ENCODE measurements at regions not wholly inside any gene's neighbourhood (a gene's known extent, or its start where the extent isn't known, plus 50 kb on each side); places are given as distances from the start of the nearest gene placed in this dataset.

GRCh38 chr18:73613706-73614340, 533.8 kb downstream of the FBXO15 start:
- Mint-ChIP-seq H3K4me3 (ENCODE audit: low read depth) (no peak overlapping the region), H3K4me1 (ENCODE audit: low read depth) (no peaks in the 10 kb centered on the region), H3K9me3 (ENCODE audit: low read depth) (no peaks in the 10 kb centered on the region), H3K27ac (no peak overlapping the region), H3K36me3 (ENCODE audit: insufficient read depth) (no peaks in the 10 kb centered on the region), H3K27me3 (peaks cover 4% of the 10 kb centered on the region)
- no peak for DNase-seq (ENCODE audit: low spot score, unreplicated experiment)
- TF ChIP-seq, protein P1, sequence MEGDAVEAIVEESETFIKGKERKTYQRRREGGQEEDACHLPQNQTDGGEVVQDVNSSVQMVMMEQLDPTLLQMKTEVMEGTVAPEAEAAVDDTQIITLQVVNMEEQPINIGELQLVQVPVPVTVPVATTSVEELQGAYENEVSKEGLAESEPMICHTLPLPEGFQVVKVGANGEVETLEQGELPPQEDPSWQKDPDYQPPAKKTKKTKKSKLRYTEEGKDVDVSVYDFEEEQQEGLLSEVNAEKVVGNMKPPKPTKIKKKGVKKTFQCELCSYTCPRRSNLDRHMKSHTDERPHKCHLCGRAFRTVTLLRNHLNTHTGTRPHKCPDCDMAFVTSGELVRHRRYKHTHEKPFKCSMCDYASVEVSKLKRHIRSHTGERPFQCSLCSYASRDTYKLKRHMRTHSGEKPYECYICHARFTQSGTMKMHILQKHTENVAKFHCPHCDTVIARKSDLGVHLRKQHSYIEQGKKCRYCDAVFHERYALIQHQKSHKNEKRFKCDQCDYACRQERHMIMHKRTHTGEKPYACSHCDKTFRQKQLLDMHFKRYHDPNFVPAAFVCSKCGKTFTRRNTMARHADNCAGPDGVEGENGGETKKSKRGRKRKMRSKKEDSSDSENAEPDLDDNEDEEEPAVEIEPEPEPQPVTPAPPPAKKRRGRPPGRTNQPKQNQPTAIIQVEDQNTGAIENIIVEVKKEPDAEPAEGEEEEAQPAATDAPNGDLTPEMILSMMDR (IDR thresholded peaks at IDR 0.05; ENCODE audit: unreplicated experiment): no peak

DNA sequence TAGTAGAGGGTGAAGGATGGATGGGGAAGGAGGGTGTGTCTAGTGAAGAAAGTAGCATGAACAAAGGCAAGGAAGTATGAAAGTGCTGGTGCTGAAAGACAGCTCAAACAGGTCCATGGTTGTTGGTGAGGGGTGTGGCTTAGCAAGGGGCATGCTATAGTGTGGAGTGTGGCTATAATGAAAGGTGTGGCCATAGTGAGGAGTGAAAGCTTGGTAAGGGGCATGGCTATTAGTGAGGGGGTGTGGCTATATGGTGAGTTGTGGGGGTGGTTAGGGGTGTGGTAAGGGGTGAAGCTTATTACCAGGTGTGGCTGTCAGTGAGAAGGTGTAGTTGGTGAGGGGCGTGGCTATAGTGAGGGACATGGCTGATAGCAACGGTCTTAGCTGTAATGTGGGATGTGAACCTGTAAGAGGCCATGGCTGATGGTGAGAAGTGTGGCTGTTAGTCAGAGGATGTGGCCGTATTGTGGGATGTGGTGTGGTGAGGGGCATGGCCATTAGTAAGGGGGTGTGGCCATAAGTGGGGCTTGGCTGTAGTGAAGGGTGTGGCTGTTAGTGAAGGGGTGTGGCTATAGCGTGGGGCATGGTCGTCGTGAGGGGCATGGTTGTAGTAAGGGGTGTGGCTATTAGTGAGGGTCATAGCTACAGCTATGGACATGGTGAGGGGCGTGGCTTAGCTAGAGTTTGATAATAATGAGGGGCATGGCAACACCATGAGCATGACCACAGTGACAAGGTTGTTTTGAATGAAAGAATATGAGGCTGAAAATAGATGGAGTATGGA, 549.6 kb downstream of the FBXO15 start:
- Mint-ChIP-seq H3K36me3 (ENCODE audit: insufficient read depth) (no peaks in the 10 kb centered on the region), H3K27ac (no peak overlapping the region), H3K4me3 (ENCODE audit: low read depth) (no peak overlapping the region), H3K4me1 (ENCODE audit: low read depth) (no peaks in the 10 kb centered on the region), H3K27me3 (peaks cover 6% of the 10 kb centered on the region), H3K9me3 (ENCODE audit: low read depth) (peaks cover 3% of the 10 kb centered on the region)
- TF ChIP-seq, protein P1 (IDR thresholded peaks at IDR 0.05; ENCODE audit: unreplicated experiment): no peak
- no peak for DNase-seq (ENCODE audit: low spot score, unreplicated experiment)

GRCh38 chr18:73594749-73595148, 552.9 kb downstream of the FBXO15 start:
- no peak for DNase-seq (ENCODE audit: low spot score, unreplicated experiment)
- TF ChIP-seq, protein P1 (IDR thresholded peaks at IDR 0.05; ENCODE audit: unreplicated experiment): no peak
- no peak overlapping the region for H3K27ac Mint-ChIP-seq
- H3K4me3 Mint-ChIP-seq (ENCODE audit: low read depth): no peak overlapping the region
- peaks cover 7% of the 10 kb centered on the region for H3K9me3 Mint-ChIP-seq (ENCODE audit: low read depth)
- H3K36me3 Mint-ChIP-seq (ENCODE audit: insufficient read depth): no peaks in the 10 kb centered on the region
- no peaks in the 10 kb centered on the region for H3K4me1 Mint-ChIP-seq (ENCODE audit: low read depth)
- H3K27me3 Mint-ChIP-seq: no peaks in the 10 kb centered on the region

- Mint-ChIP-seq H3K9me3 (ENCODE audit: low read depth) (peaks cover 7% of the 10 kb centered on the region), H3K4me1 (ENCODE audit: low read depth) (no peaks in the 10 kb centered on the region), H3K27me3 (no peaks in the 10 kb centered on the region), H3K4me3 (ENCODE audit: low read depth) (no peak overlapping the region), H3K27ac (no peak overlapping the region), H3K36me3 (ENCODE audit: insufficient read depth) (no peaks in the 10 kb centered on the region)
- no peak for DNase-seq (ENCODE audit: low spot score, unreplicated experiment)
- TF ChIP-seq, protein P1 (IDR thresholded peaks at IDR 0.05; ENCODE audit: unreplicated experiment): no peak
Measured at GRCh38 chr18:73593207-73593606, 554.4 kb downstream of the FBXO15 start.

DNA sequence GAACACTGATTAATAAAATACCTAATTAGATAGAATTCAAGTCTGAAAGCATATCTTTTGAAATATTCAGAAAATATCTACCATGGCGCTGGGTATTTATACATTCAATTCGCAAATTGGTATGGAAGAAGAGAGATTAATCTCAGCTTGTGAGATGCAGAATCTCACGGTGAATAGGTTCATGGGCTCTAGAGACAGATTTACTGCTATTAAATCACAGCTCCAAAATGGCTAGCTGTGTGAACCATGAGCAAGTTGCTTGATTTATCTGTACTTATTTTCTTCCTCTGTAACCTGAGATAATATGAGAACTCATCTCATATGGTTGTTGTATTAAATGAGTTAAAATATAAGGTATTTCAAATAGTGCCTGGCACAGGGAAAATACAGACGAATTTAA, 556.7 kb downstream of the FBXO15 start:
- no peak overlapping the region for H3K4me3 Mint-ChIP-seq (ENCODE audit: low read depth)
- H3K27me3 Mint-ChIP-seq: no peaks in the 10 kb centered on the region
- TF ChIP-seq, protein P1 (IDR thresholded peaks at IDR 0.05; ENCODE audit: unreplicated experiment): no peak
- DNase-seq (ENCODE audit: low spot score, unreplicated experiment): no peak
- H3K36me3 Mint-ChIP-seq (ENCODE audit: insufficient read depth): no peaks in the 10 kb centered on the region
- peaks cover 3% of the 10 kb centered on the region for H3K9me3 Mint-ChIP-seq (ENCODE audit: low read depth)
- H3K4me1 Mint-ChIP-seq (ENCODE audit: low read depth): peaks cover 2% of the 10 kb centered on the region
- no peak overlapping the region for H3K27ac Mint-ChIP-seq

Data from progenitor cell of endocrine pancreas (in vitro differentiated cells).